HG02571 (cell line): ENCODE measurements at regions not wholly inside any gene's neighbourhood (a gene's known extent, or its start where the extent isn't known, plus 50 kb on each side); places are given as distances from the start of the nearest gene placed in this dataset.
"Not testable (repeated sequence)": the region's sequence is repeated elsewhere in the genome, so short reads cannot be mapped to it uniquely, and the experiment has no call there.

Experiments used
- ATAC-seq: cut with Tn5 transposase; IDR thresholded peaks from one replicate; pipeline ENCODE4 v1.9.1; 2021; ENCODE audit warnings: mild to moderate bottlenecking, moderate library complexity; ENCODE audit not compliant: unreplicated experiment

DNA sequence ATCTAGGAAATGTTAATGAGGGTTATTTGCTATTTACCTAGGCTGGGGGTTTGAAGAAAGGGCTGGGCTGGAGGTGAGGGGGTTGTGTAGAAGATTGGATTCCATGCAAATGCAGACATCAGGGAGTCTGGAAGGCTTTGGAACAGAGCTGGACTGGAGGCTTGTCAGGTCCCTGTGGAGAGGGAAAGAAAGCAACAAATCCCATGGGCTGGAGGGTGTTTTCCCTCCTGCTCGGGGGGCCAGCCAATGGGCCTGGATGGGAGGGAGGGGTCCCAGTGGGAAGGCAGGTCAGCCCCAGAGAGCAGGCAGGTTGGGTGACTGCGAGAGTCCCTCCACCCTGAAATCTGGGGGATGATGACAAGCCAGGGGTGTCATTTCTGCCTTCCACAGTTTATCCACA, 431.8 kb downstream of the RPS24 start:
- no peak for ATAC-seq

GRCh38 chr10:78467496-78468106, 433.9 kb downstream of the RPS24 start:
- ATAC-seq, result no peak

- not testable (repeated sequence) for ATAC-seq
These were observed 435.1 kb downstream of the RPS24 start for GRCh38 chr10:78468731-78469130.

GRCh38 chr10:78470267-78471103, 436.8 kb downstream of the RPS24 start:
- no peak for ATAC-seq

DNA sequence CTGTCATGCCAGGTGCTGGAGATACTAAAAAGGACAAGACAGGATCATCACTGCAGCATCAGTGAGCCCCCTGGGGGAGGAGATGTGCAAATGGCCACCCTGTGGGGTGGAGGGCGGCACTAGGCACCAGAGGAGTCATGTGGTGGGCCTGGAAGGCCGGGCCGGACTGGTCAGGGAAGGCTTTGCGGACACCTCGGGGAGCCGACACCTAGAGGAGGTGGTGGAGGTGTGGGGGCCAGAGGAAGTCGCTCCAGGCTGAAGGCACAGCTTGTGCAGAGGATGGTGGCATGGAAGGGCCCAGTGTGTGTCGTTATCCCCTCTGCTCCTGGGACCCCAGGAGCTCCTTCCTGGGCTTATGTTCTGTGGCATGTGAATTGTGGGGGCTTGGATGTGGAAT, 437.7 kb downstream of the RPS24 start:
- ATAC-seq, result no peak

DNA sequence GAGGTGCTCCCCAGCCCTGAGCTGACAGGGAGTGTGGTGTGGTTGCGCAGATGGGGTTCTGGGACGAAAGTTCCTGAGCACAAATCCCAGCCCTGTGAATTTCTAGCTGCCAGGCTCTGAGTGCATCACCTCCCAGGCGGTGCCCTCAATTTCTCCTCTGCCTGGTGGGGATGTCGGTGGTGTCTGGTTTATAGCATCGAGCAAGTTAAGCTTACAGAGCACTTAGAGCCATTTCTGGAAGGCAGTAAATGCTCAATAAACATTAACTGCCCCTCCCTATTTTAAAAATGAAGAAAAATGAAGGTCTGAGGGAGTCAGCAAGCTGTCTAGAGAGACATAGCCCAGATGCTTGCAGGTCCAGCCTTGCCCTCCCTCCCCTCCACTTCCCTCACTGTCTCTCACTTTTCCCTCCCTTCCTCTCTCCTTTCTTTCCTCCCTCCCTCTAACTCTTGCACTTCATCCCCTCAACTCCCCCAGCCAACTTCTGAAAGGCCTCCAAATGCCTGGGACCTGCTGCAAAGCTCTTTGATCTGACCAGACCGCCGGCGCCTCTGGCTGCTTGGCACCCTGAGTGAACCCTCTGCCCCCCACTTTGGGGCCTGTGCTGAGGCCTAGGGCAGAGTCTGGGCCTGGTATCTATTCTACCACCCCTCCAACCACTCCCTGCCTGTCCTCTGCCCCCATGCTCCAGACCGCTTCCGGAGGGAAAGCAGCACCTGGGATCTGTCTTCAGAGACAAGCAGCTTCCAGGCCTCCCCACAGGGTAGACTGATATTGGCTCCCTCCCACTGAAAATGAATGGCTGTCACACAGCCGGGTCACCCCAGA, 438.3 kb downstream of the RPS24 start:
- no peak for ATAC-seq

DNA sequence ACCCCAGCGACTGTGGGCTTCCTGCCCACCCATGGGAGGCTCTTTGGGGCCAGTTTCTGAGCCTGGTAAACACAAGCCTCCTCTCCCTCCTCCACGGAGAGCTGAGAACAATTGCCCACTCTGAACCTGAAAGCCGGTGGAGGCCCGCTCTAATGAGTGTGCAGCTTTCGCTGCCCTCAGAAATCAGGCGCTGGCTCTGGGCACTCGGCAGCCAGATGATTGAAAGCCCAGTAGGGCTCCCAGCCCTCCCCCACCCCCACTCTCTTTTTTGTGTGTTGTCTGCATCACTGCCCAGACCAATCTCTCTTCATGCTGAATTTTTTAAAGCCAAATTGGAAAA, 438.9 kb downstream of the RPS24 start:
- no peak for ATAC-seq

GRCh38 chr10:78473006-78473405, 439.3 kb downstream of the RPS24 start:
- ATAC-seq, result no peak

- ATAC-seq, result no peak
These were observed 441.1 kb downstream of the RPS24 start for GRCh38 chr10:78474743-78475142.

DNA sequence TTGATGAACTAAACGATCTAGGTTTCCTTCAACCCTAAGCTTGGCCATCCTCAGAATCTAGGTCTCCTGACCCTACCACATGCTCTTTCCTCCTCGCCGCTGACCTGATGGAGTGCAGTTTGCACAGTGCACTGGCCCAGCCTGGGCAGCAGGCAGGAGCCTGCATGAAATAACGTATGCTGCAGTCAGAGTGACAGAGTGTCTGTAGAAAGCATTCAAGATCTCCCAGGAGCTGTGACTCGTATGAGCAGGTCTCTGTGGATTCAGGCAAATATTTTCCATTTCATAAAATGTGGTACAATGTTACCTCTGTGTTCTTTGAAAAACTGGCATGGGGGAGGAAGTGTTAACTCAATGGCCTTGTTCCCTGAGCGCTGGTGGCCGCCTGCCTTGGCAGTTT, 441.8 kb downstream of the RPS24 start:
- no peak for ATAC-seq

- no peak for ATAC-seq
These were observed 442.5 kb downstream of the RPS24 start for GRCh38 chr10:78476156-78476555.

- no peak for ATAC-seq
These were observed 443.2 kb downstream of the RPS24 start for GRCh38 chr10:78476844-78477243.

GRCh38 chr10:78478919-78479318, 445.3 kb downstream of the RPS24 start:
- no peak for ATAC-seq

DNA sequence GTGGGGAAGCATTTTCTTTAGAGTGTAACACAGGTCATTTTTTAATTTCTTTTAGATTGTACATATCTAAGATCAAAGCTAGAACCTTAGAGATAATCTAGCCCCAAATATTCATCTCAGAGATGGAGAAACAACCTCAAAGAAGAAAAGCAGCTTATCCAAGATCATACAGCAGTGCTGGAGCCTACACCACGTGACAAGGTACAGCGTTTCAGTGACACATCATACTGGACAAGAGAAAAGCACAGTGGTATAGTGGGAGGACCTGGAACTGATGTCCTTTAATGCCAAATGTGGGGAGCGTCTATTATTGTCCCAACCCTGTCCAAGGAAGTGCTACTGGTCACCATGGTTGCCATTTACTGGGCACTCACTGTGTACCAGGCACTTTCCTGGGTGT, 445.8 kb downstream of the RPS24 start:
- ATAC-seq, result no peak

- no peak for ATAC-seq
These were observed 448.2 kb downstream of the RPS24 start for GRCh38 chr10:78481842-78482241.

- no peak for ATAC-seq
These were observed 450.0 kb downstream of the RPS24 start for GRCh38 chr10:78483641-78484040.

DNA sequence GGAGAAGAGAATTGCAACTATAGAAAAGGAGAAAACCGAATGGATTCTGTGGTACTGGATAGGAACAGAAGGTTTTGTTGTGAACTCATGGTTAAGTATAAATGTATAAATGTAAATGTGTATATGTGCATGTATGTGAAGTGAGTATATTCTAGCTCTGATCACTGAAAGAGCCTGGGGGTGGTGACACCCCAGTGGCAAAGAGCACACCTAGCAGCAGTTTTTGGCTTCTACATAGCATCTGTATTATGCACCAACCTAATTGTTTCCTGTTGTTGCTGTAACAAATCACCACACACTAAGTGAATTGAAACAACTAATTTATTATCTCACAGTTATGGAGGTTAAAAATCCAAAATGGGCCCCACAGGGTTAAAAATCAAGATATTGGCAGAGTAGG, 455.4 kb downstream of the RPS24 start:
- no peak for ATAC-seq

- no peak for ATAC-seq
These were observed 458.1 kb downstream of the RPS24 start for GRCh38 chr10:78491812-78492211.

- no peak for ATAC-seq
These were observed 458.8 kb downstream of the RPS24 start for GRCh38 chr10:78492424-78492823.

DNA sequence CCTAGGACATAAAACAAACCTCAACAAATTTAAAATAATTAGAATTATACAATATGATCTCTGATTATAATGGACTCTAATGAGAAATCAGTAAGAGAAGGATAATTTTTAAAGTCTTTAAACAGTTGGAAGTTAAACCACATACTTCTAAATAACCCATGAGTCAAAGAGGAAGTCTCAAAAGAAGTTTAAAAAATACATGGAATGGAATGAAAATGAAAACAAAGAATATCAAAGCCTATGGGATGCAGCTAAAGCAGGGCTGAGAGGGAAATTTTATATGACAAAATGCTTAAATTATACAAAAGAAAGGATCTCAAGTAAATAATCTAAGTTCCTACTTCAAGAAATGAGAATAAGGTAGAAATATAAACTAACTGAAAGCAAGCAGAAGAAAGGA, 460.5 kb downstream of the RPS24 start:
- ATAC-seq, result no peak

DNA sequence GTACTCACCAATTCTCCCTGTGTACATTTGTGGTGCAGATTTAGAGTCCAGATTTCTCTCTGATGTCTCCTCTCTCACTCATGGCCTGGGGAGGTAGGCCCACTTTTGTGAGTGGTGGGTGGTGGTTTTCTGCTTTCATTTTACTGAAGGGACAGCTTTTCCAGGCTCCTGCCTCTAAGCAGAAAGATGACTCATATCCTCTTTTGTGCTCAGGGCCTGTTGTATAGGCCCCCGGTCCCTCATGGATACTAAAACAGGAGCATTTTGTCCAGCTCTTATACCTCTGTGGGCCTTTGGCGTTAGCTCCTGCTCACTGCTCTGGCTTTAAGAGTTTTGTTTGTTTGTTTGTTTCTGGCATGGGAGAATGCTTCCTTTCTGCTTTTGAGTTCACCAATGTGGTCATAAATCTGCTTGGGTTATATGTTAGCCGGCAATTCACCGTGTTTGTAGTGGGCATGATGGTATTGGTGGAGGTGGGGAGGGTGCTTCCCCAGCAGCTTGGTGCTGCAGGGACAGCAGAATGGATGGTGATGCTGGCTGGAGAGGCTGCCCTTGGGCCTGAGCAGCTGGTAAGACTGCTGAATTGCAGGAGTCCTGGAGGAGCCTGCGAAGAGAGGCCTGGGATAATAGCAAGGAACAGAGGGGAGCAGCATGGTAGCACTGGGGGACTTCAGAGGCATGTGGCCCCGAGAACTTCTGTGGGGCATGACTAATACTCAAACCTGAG, 468.7 kb downstream of the RPS24 start:
- no peak for ATAC-seq
